ENCODE measurements at regions not wholly inside any gene's neighbourhood (a gene's known extent, or its start where the extent isn't known, plus 50 kb on each side); places are given as distances from the start of the nearest gene placed in this dataset.

DNA sequence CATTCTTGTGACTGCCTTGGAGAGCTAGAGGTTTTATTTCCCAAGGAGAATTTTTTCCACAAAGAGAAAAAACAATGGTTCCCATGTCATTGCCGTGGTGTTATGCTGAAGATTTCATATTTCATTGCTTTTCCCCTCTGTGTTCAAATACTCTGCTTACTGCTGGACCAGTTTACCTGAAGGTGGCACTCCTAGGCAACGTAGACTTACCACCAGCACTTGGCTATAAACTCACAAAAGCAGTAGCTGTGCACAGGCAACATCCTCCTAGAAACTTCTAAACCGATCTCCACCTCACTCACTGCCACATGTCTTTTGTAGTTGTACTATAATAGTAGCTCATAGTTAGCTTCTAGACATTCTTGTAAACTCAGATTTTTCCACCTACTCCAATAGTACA lies 1319.7 kb upstream of the CRIM1 start:
- TF ChIP-seq, protein P1, sequence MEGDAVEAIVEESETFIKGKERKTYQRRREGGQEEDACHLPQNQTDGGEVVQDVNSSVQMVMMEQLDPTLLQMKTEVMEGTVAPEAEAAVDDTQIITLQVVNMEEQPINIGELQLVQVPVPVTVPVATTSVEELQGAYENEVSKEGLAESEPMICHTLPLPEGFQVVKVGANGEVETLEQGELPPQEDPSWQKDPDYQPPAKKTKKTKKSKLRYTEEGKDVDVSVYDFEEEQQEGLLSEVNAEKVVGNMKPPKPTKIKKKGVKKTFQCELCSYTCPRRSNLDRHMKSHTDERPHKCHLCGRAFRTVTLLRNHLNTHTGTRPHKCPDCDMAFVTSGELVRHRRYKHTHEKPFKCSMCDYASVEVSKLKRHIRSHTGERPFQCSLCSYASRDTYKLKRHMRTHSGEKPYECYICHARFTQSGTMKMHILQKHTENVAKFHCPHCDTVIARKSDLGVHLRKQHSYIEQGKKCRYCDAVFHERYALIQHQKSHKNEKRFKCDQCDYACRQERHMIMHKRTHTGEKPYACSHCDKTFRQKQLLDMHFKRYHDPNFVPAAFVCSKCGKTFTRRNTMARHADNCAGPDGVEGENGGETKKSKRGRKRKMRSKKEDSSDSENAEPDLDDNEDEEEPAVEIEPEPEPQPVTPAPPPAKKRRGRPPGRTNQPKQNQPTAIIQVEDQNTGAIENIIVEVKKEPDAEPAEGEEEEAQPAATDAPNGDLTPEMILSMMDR (IDR thresholded peaks at IDR 0.05) = no peak
- TF ChIP-seq POLR2A (IDR thresholded peaks at IDR 0.05) = no peak

All from right lobe of liver (tissue), 4 donors.